ENCODE measurements at regions not wholly inside any gene's neighbourhood (a gene's known extent, or its start where the extent isn't known, plus 50 kb on each side); places are given as distances from the start of the nearest gene placed in this dataset.
"Not testable (repeated sequence)": the region's sequence is repeated elsewhere in the genome, so short reads cannot be mapped to it uniquely, and the experiment has no call there.

DNA sequence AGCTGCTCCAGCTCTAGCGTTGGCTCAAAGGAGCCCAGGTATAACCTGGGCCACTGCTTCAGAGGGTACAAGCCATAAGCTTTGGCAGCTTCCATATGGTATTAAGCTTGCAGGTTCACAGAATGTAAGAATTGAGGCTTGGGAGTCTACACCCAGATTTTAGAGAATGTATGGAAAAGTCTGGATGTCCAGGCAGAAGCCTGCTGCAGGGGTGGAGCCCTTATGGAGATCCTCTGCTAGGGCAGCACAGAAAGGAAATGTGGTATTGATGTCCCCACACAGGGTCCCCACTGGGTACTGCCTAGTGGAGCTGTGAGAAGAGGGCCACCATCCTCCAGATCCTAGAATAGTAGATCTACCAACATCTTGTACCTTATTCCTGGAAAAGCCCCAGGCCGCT lies 626.9 kb downstream of the MAT2B start:
- no peak for DNase-seq

- no peak for DNase-seq
Observed at GRCh38 chr5:164137095-164137494, 631.7 kb downstream of the MAT2B start.

GRCh38 chr5:164139423-164139822 lies 634.0 kb downstream of the MAT2B start:
- no peak for DNase-seq

DNA sequence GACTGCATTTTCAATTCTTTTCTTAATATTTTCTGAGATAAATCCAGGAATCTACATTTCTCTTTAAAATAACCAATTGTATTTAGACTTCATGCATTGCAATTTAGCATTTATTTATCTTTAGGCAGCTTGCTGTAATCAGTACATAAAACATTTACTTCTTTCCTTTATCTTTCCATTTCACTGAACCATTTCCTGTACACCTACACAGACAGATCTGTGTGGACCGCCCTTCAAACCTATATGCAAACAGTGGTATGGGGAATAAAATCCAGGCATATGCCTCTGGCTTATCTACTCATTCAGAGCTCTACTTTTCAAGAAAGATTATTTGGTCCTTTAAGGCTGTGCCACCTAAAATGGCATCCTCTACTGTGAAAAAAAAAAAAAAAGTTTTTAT lies 640.0 kb downstream of the MAT2B start:
- DNase-seq: no peak

- DNase-seq: no peak
Observed at GRCh38 chr5:164146223-164146622, 640.8 kb downstream of the MAT2B start.

DNA sequence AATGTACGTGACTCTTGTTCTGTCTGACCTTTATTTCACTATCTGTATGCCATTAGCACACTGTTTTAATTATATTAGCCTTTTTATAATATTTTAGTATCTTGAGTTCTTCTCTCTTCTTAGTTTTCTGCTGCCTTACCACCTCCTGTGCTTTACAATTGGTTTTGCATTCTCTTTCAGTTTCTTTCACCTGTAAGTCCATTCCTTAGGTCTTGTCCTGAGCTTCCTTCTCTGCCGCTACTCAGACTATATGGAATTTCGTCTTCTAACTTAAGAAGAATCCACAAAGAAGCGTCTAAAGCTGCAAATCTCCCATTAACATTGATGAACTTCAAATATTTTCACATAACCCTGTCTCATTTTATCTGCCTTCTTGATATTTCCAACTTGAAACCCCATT lies 642.9 kb downstream of the MAT2B start:
- no peak for DNase-seq

DNA sequence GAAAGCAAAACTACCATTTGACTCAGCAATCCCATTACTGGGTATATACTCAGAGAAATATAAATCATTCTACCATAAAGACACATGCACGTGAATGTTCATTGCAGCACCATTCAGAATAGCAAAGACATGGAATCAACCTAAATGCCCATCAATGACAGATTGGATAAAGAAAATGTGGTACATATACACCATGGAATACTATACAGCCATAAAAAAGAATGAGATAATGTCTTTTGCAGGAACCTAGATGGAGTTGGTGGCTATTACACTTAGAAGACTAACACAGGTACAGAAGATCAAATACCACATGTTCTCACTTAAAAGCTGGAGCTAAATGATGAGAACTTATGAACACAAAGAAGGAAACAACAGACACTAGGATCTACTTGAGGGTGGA lies 647.1 kb downstream of the MAT2B start:
- not testable (repeated sequence) for DNase-seq

DNA sequence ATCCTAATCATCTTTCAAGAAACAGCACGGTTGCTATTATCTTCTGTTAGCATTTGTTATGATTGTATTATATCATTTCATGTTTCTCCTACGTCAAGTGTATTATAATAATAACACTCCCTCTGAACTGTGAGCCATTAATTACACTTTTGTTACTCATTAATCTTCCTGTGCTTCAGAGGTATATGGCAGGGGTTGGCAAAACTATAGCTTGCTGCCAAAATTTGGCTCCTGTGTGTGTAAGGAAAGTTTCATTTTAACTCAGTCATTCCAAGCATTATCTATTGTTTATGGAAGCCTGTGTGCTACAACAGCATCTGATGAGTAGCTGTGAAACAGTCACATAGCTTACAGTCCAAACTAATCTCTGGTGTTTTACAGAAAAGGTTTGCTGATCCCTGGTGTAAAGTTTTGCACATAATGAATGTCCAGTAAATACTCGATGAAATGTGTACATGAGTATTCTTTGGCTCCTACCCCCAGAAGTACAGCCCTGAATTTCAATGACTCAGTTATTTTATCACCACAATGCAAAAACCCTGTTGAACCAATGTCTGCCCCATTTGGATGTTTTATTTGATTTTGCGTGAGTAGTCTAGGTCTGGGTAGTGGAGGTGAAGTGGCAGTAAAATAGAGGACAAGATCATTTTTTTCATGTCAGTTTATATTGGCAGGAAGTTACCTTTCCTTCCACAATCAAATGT lies 648.2 kb downstream of the MAT2B start:
- no peak for DNase-seq

GRCh38 chr5:164170814-164171213 lies 665.4 kb downstream of the MAT2B start:
- no peak for DNase-seq

GRCh38 chr5:164175083-164175482 lies 669.7 kb downstream of the MAT2B start:
- no peak for DNase-seq

- no peak for DNase-seq
Observed at GRCh38 chr5:164179406-164179805, 674.0 kb downstream of the MAT2B start.

DNA sequence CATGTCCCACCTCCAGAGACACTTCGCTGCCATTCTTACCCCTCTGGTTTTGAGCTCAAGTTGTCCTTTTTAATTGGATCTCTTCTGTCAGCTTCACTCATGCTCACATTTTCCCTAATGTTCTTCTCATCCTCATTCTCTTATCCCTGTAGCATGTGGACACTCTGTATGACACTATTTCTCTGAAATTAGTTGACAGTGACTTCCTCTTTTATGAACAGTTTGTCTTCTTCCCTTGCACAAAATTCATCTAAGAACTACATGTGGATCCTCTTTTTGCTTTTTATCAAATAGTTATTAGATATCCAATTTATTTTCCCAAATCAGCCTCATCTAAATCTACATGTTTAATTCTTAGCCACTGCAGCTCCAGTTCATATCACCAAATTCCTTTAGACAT lies 676.2 kb downstream of the MAT2B start:
- no peak for DNase-seq

- no peak for DNase-seq
Observed at GRCh38 chr5:164184158-164184557, 678.7 kb downstream of the MAT2B start.

DNA sequence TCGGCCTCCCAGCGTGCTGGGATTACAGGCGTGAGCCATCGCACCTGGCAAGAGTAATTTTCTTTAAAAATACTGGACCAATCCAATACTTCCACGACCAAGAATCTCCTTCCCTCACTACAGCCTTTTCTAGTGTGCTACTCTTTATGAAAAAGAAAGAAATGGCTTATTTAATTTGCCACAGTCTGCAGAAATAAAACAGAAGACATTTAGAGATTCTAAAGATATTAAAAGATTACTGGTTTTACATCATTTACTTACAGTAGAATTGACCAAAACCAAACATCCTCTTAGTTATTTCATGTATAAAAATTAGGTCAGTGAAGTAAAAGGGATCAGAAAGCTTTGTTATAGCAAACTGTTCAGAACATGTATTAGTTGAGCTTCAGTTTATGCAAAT lies 679.6 kb downstream of the MAT2B start:
- DNase-seq: no peak

GRCh38 chr5:164186550-164186949 lies 681.1 kb downstream of the MAT2B start:
- no peak for DNase-seq

- no peak for DNase-seq
Observed at GRCh38 chr5:164187785-164188184, 682.4 kb downstream of the MAT2B start.

DNA sequence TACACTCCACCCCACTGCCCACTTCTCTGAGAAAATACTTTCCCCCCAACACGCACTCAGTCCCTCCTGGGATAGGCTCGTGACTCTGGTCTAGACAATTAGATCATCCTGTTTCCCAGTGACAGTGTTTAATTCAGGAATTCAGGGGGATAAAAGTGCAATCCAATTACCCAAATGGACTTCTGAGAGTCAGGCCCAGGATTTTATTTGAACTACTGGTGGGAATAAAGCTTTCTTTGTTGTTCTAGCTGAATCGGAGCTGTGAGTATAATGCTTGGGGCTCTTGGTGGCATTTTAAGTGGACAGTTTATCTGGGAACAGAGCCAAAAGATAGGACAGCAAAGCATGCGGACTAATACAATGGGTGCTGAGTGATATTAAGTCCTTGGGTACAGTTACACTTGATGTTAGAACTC lies 683.3 kb downstream of the MAT2B start:
- no peak for DNase-seq

GRCh38 chr5:164191240-164191639 lies 685.8 kb downstream of the MAT2B start:
- peak; percentile 3 for DNase-seq

GRCh38 chr5:164202338-164202737 lies 696.9 kb downstream of the MAT2B start:
- no peak for DNase-seq

DNA sequence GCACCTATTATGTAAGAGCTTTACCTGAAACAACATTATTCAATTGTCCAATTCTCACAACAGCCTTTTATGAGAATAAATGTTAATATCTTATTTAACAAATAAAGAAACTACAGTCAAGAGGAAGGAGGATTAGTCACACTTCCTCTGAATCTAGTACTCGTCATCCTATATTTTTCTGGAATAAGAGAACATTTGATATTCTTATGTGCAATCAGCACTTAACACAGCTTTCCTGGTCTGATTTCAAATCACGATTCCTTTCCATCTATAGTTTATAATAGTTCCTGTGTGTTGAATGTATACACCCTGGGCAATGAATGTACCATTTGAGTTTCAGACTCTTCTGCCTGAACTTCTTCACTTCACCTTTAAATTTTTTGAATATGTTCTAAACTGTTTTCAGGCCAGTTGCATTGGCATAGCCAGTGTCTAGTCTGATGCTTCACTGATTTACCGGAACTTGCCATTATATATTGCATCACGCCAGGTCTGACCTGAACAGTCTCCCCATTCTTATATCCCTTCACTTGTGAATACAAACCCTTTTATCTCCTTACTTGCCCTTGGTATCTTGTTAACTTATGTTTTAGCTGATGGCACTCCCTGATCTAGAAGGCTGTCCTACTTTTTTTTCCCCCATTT lies 698.3 kb downstream of the MAT2B start:
- DNase-seq: no peak

DNA sequence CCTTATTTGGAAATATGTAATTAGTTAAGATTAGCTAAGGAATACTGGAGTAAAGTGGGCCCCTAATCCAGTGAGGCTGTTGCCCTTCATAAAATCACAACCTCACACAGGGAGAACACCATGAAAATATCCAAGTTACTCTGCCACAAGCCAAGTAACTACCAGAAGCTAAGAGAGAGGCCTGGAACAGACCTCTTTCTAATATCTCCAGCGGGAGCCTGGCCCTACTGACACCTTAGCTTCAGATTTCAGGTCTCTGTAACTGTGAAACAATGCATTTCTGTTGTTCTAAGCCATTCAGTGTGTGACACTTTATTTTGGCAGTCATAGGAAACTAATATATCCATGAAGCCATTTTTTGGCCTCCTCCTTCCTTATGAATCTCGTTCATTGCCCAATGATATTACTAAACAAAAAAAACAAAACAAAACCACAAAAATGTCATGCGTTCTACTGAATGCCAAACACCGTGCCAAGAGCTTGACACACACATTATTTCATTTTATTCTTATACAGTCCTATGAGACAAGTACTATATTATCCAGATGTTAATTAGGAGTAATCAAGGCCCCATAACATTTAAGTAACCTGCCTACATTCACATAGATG lies 699.0 kb downstream of the MAT2B start:
- DNase-seq: peak; percentile 31

GRCh38 chr5:164206196-164206595 lies 700.8 kb downstream of the MAT2B start:
- no peak for DNase-seq

- DNase-seq: no peak
Observed at GRCh38 chr5:164207646-164208045, 702.2 kb downstream of the MAT2B start.

GRCh38 chr5:164210491-164210890 lies 705.1 kb downstream of the MAT2B start:
- DNase-seq: no peak
